Epithelial cell of esophagus (primary cell): ENCODE measurements at regions not wholly inside any gene's neighbourhood (a gene's known extent, or its start where the extent isn't known, plus 50 kb on each side); places are given as distances from the start of the nearest gene placed in this dataset.
"Not testable (repeated sequence)": the region's sequence is repeated elsewhere in the genome, so short reads cannot be mapped to it uniquely, and the experiment has no call there.

ENCODE experiments used
- DNase-seq: peaks from one replicate; pipeline ENCODE4 v3.0.0; 2010; ENCODE audit warnings: low read depth
- H3K4me3 ChIP-seq: 2 replicates; pipeline ENCODE4 v1.5.1; 2011; ENCODE audit warnings: mild to moderate bottlenecking, low read length, control low read depth
- TF ChIP-seq, protein P1 (sequence below): IDR thresholded peaks from 2 replicates; pipeline ENCODE4 v1.5.1; 2011; ENCODE audit warnings: low read depth, mild to moderate bottlenecking, low read length, control low read depth, inconsistent platforms; ENCODE audit not compliant: insufficient read depth; ENCODE audit errors: missing control alignments

- TF ChIP-seq, protein P1, sequence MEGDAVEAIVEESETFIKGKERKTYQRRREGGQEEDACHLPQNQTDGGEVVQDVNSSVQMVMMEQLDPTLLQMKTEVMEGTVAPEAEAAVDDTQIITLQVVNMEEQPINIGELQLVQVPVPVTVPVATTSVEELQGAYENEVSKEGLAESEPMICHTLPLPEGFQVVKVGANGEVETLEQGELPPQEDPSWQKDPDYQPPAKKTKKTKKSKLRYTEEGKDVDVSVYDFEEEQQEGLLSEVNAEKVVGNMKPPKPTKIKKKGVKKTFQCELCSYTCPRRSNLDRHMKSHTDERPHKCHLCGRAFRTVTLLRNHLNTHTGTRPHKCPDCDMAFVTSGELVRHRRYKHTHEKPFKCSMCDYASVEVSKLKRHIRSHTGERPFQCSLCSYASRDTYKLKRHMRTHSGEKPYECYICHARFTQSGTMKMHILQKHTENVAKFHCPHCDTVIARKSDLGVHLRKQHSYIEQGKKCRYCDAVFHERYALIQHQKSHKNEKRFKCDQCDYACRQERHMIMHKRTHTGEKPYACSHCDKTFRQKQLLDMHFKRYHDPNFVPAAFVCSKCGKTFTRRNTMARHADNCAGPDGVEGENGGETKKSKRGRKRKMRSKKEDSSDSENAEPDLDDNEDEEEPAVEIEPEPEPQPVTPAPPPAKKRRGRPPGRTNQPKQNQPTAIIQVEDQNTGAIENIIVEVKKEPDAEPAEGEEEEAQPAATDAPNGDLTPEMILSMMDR, result no peak
- no peak for DNase-seq
- no peak overlapping the region for H3K4me3 ChIP-seq
Observed at GRCh38 chr2:8611700-8612099, 70.2 kb upstream of the ID2 start.

DNA sequence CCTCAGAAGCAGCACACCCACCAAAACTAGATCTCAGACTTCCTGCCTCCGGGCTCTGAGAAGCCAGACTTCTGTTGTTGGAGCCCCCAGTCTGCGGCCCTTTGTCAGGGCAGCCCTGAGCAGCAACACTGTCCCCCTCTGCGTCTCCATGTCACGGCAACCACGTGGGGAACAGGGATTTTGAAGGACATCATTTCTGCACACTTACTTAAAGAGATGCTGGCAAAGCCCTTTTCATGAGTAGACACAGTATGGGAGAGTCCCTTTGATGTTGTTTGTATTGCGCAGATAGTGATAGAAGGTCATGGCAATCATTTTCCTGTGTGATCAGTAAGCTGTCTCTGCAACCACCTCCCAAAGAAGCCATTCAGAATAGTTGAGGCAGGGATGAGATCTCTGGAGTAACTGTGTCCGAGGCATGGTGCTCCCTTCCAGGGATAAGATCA lies 69.1 kb upstream of the ID2 start:
- DNase-seq, result no peak
- no peak overlapping the region for H3K4me3 ChIP-seq
- TF ChIP-seq, protein P1, result no peak

DNA sequence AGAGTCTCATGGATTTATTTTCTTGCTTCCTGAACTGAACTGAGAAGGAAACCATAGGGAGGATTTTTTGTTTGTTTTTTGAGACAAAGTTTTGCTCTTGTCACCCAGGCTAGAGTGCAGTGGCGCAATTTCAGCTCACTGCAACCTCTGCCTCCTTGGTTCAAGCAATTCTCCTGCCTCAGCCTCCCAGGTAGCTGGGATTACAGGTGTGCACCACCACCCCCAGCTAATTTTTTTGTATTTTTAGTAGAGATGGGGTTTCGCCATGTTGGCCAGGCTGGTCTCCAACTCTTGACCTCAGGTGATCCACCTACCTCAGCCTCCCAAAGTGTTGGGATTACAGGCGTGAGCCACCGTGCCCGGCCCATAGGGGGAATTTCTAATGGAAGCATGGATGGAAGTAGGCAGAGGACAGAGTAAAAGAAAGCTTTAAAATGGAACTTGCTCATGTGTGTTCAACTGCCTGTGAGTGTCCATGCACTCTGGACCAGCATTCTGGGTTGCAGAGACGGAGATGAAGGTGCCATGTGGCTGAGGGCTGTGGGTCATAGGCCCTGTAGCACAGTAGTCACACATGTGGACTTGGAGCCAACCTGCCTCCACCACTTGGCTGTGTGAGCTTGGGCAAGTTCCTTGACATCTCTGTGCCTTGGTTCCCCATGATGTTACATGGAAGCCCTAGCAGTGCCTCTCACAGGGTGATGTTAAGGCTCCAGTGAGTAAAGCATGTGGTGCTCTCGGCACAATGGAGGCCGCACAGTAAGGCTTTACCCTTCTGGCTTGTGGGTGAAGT lies 68.5 kb upstream of the ID2 start:
- not testable (repeated sequence) for H3K4me3 ChIP-seq, DNase-seq

DNA sequence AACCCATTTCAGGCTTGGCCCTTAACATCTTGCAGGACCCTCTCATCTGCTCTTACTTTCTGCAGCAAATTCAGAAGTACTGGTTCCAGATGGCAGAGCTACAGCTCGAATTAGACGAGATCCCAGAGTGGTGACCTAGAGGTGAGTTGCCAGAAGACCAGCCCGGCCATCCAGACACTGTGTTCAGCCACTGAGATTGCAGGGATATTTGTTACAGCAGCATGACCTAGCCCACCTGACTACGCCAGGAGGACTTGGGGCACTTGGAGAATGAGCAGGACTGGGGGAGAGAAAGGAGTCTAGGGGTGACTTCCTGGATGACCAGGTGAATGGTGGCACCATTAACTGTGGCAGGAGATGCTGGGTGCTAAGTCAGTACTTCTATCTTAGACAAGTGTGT lies 67.2 kb upstream of the ID2 start:
- TF ChIP-seq, protein P1, result no peak
- no peak overlapping the region for H3K4me3 ChIP-seq
- DNase-seq, result no peak

DNA sequence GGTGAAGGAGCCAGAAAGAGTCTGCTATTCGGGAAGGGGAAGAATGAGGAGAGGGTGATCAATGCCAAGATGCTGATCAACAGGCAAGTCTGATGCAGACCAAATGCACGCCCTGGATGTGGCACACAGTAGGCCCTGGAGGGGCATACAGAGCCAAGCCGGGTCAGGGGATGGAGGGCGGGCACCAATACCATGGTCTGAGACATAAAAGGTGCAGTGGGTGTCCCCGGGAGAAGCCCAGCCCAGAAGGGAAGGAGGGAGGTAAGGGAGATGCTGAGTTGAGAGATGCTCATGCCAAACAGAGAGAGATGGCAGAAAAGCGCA lies 66.6 kb upstream of the ID2 start:
- TF ChIP-seq, protein P1, result no peak
- DNase-seq, result no peak
- H3K4me3 ChIP-seq, result no peak overlapping the region

- no peak for DNase-seq
- TF ChIP-seq, protein P1, result no peak
Observed at GRCh38 chr2:8615576-8616281, 66.1 kb upstream of the ID2 start.

GRCh38 chr2:8617048-8617447 lies 64.8 kb upstream of the ID2 start:
- H3K4me3 ChIP-seq, result no peak overlapping the region
- TF ChIP-seq, protein P1, result no peak
- DNase-seq, result no peak

More at GRCh38 chr2:8615576-8616281, 66.1 kb upstream of the ID2 start:
- no peak overlapping the region for H3K4me3 ChIP-seq
